HPDE6-E6E7 (cell line): ENCODE measurements at regions not wholly inside any gene's neighbourhood (a gene's known extent, or its start where the extent isn't known, plus 50 kb on each side); places are given as distances from the start of the nearest gene placed in this dataset.

Experiments used
- DNase-seq: peaks from one replicate; pipeline ENCODE4 v3.0.0; 2011; ENCODE audit warnings: missing footprints; ENCODE audit errors: extremely low spot score

DNA sequence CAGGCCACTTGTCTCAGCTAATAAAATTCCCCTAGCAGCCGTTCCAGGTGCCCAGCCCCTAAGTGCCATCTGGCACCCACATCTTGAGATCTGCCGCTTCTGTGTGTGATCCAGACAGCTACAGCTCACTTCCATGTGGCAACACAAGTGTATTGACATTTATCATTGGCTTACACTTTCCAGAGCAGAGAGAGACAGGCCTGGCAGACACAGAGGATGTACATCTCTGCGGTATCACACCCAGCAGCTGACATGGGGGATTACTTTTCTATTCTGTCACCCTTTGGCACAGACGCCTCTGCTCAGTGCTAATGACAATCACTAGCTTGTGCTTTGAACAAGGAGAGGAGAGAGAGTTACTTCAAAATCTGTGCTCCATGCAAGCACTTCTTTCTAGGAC lies 195.9 kb downstream of the KDR start:
- no peak for DNase-seq

DNA sequence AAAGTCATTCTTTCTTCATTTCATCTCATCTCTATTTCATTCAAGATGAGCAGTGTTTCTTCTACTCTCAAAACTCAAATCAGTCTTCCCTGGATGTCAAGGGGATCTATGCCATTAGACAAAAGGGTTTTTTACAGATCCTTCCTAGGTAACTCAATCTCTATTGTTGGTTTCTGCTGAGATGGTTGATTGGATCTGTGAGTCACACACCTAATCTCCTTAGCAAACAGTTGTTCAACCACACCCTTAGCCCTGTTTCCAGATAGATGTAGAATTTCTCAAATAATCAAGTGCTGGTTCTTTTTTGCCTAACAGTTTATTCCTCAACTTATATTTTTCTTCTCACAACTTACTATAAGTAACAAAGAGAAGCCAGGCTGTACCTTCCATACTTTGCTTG lies 200.5 kb downstream of the KDR start:
- no peak for DNase-seq

DNA sequence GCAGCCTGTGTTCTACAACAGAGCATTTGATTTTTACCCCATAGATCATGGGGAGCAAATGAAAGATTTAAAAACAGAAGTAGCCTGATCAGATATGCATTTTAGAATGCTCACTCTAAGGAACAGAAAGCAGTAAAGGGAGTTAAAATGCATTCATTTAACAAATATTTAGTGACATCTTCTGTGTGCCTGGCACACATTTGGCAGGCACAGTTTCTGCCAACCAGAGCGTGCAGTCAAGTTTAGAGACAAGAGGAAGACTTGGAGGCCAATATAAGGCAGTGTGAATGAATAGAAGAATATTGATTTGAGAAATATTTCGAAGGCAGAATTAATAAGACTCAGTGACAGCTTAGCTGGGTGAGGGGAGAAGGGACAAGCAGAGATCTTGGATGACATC lies 210.1 kb downstream of the KDR start:
- DNase-seq: no peak

DNA sequence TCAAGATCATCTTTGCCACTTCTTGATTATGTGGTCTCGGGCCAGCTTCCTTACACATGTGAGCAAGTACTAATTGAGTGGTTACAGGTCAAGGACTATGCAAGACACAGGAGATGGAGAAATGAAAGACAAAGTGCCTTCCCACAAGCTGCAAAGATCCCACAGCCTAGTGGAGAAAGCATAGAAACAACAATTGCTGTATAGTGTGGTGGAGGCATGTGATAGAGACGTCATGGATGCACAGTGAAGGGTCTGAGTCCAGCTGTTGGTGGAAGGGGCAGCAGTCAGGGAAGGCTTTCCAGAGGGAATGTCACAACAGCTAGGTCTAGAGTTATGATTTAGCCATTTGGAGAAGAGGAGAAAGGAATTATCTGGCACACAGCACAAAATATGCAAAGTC lies 210.6 kb downstream of the KDR start:
- DNase-seq: no peak

DNA sequence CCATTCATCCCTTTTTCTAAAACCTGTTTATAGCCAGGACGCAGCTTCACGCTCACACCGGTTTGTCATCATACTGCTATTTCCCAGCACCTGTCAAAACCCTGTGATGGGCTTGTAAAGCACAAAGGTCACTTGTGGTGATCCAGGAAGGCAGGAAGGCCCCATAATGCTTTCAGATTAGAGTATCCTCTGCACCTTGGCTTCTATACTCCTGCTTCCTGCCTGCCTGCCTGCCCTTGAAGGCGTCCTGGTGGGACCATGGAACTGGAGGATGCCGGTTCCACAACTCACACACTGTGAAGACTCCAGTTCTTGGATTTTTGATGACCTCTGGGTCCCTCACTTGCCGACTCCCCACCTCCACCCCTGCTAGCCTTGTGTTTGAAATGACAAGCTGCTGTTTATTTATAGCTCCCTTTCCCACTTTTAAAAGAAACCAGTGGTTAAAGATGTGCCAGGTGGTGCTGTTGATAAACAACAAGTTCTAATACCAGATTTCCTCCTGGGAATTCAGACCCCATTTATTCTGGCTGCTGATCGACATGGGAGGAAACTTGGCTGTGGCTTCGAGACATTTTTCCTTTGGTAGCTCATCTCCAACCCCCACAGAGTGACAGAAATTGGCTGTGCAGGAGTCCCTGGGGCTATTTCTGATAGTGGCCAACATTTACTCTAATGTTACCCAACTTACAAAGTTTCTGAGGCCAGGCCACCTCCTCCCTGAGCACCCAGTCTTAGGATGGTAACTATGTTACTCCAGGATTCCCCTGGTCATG lies 211.5 kb downstream of the KDR start:
- no peak for DNase-seq

DNA sequence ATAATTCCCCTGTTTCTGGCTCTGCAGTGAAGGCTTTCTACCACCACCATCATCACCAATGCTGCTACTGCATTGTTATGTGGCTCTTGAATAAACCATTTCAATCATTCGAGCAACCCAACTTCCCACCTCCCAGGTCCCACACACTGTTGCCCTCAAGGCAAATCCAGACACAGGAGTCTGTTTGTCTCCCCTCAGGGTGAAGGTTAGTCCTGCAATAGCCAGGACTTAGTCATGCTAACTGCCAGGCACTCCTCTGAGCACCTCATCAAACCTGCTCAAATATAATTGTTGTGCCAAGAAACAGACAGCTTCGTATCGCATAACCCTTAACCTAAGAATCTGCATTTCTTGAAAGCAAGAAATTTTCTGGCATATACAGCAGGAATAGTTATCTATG lies 213.2 kb downstream of the KDR start:
- DNase-seq: no peak

DNA sequence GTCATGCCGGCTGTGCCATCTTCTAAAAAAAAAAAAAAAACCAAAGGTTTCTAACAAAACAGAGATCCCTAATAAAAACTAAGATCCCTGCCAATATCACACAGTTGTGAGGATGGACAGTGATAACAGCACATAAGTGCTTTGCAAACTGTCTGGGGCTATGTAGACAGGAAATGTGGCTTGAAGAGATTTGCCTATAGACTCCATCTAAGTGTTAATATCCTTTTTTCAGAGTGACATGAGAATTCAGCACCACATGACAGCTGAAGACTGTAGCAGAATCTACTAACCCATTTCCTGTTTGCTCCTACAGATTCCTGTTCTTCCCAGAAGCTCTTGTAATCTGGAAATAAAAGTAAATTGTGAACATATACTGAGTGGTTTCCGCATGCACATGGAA lies 215.4 kb downstream of the KDR start:
- no peak for DNase-seq

DNA sequence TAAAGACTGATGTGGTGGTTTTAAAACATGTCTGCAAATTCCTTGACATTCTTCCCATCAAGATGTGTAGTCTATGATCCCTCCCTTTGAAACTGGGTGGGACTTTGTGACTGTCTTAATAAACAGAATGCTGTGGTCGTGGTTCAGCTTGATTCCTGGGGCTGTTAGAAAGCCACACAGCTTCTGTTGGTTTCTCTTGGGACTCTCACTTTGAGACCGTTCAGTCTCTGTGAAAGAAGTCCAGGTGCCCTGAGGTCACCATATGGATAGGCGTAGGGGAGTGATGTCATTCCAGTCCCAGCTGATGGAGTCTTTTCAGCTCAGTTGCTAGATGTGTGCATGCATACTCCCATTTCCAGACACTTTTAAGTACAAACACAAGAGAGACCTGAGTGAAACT lies 216.6 kb downstream of the KDR start:
- DNase-seq: no peak

DNA sequence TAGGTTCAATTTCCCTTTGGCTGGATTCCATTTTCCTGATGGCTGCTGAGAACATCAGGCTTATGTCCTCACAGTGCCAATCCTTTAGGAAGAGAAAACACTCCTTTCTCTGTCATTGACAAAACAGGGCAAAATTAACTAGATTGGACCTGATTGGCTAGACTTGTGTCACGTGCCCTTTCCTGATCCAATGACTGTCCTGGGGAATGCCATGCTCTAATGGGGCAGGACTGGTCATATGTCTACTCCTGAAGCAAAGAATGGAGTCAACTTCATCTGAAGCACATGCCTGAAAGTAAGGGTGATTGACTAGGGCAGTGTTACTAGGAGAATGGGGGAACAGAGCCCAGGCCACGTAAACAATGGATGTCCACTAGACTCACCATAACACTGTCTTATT lies 220.4 kb downstream of the KDR start:
- no peak for DNase-seq

DNA sequence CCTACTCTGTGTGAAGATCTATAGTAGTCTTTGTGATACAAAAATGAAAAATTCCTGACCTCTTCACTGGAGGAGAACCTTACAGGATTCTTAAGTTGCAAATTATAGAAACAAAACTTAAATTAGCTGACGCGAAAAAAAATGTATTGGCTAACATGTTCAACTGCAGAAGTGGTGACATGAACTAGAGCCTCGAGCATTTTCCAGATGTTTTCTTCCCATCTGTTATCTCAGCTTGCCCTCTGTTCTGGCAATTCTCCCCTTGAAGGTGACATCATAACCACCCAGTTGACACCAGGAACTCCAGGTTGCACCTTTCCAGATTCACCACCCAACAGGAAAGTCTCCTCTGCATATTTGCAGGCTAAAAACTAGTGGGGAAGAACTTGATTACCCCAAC lies 222.4 kb downstream of the KDR start:
- DNase-seq: no peak

DNA sequence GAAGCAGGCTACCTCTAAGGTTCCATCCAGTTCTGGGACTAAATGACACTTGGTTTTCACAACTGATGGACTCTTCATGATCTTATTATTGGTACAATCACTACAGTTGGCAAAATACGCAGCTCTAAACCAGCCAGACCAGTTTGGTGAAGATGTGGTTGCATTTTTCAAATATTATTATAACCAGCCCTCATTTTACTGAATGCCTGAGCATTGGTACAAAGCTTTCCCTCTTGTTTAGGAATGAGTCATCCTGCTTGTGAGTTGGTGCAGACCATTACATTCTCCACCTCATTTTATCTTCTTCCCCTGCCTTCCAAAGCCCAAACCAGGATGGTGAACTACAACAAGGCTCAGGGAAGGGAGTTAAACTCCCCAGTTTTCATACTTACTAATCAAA lies 223.1 kb downstream of the KDR start:
- DNase-seq: peak; percentile 32

DNA sequence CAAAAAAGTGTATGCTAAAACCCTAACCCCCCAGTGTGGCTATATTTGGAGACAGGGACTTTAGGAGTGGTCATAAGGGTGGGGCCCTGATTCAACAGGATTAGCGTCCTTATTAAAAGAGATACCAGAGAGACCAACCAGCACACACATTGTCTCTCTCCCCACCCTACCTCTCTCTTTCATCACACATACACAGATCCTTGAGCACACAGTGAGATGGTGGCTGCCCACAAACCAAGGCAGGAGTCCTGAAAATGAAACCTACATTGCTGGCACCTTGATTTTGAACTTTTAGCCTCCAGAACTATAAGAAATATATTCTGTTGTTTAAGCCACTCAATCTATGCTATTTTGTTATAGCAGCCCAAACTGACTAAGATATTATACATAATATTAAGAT lies 224.2 kb downstream of the KDR start:
- no peak for DNase-seq

DNA sequence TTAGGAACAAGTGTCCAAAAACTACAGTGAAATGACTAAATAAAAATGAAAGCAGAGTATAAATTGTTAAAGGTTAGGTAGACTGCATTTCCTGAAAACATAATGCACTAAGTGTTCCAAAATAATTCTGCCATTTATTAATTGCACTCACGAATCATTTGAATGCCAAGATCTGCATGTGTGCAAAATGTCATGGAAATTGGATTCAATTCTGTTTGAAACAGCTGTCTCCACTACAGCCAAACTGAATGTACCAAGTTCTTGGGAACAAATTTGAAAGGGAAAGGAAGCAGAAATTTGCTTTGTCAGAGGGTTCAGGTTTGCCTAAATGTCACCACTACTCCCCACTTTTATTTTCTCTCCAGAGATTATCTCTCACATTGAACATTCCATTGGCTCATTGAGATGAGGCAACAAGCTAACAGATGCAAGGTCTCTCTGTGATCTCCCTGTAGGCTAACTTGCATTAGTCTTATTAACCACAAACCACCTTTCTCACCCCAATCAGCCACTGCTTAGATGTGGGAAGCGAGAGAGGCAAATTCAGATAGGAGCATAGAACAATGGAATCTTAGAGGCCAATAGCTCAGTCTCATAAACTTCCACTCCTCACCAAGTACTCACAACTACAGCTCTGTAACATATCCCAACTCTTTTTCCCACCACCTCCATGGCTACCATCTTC lies 226.6 kb downstream of the KDR start:
- no peak for DNase-seq

DNA sequence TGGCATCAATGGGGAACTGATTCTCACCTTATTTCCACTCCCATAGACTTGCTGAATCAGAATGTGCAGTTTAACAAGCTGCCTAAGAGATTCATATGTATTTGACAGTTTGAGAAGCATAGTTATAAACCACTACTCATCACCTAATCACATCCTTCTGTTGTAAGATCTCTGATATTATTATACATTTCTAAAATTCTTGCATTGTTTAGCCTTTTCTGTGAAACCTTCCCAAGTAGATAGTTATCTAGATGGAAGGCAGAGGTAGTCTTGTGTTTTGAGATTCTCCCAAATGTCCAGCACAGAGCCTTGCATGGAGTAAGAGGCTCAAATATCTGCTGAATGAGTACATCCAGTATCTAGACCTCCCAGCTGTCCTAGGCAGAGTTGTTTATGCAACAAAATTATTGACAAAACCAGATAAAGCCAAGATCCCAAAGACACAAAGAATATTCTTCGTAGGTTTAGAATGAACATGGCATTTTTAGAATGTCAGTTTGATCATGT lies 227.3 kb downstream of the KDR start:
- DNase-seq: no peak

DNA sequence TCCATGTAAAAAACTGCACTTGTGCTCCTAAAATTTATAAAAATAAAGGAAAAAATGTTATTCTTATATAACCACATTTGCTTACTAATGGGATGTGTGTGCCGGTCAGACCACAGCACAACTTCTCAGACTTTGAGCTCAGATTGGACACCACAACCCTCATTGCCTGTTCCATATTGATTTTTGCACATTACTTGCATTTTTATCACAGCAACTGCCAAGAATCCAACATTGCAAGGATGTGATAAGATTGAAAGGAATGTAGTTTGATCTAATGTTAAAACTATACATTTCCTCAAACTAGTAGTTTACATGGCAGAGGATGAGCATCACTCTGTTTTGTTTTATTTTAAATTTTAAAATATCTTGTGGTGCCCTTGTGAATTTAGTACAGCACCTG lies 227.8 kb downstream of the KDR start:
- no peak for DNase-seq

DNA sequence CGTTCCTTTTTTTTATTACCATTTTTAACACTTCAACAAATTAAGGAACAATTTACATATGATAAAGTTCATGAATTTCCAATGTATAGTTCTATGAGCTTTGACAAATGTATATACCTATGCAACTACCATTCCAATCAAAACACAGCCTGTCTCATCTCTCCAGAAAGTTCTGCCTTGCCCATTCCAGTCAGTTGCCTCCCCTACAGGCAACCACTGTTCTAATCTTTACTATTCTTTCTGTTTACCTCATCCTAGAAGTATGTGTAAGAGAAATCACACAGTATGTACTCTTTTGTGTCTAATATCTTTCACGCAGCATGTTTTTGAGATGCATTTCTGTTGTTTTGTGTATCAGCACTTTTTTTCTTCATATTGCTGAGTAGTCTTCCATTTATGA lies 224.9 kb downstream of the KIT start:
- no peak for DNase-seq

DNA sequence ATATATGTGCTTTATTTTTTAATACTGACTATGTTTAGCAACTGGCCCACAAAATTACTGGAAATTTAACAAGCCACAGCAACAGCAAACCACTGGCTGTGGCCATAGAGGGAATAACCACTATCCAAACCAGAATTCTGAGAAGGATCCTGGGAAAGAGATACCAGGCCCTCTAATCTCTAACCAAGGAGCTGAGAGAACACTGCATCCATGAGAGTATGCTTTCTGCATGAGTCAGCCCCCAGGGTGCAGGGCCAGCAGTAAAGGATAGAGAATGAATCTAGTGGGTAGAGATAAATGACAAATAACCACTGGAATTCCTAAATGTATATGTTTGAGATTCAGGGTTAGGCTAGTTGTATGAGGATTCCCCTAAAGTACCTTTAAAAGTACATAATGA lies 221.8 kb downstream of the KIT start:
- DNase-seq: no peak

DNA sequence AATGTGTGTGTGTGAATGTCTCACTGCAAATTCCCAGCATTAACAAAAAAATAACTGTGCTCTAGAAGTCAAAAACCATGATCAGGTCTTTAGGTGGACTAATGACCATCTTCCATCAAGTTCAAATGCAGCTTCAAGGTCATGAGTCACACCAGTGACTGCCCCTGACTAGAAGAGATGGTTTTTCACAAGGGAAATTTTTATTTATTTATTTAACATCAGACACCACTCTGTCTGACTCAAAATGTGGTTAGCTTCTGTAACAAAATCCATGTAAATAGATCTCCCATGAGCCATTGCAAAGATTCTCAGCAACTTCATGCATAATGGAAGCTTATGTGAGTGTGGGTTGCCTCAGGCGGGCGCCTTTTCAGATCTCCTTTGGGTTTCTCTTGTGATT lies 219.2 kb downstream of the KIT start:
- no peak for DNase-seq

DNA sequence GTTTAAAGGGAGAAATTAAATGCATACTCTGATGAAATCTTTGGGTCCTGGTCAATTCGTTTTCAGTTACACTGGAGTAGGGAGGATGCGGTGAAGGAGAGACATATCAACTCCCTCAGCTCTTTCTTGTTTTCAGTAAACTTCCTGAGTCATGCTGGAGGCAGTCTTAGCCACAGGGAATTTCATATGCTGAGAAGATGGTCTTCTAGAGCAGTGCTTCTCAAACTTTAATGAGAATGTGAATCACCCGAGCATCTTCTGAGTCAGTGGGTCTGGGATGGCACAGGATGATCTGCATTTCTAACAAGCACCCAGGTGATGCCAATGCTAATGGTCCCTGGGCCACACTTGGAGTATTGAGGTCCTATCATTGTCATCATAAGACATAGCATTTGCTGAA lies 214.5 kb downstream of the KIT start:
- DNase-seq: no peak

DNA sequence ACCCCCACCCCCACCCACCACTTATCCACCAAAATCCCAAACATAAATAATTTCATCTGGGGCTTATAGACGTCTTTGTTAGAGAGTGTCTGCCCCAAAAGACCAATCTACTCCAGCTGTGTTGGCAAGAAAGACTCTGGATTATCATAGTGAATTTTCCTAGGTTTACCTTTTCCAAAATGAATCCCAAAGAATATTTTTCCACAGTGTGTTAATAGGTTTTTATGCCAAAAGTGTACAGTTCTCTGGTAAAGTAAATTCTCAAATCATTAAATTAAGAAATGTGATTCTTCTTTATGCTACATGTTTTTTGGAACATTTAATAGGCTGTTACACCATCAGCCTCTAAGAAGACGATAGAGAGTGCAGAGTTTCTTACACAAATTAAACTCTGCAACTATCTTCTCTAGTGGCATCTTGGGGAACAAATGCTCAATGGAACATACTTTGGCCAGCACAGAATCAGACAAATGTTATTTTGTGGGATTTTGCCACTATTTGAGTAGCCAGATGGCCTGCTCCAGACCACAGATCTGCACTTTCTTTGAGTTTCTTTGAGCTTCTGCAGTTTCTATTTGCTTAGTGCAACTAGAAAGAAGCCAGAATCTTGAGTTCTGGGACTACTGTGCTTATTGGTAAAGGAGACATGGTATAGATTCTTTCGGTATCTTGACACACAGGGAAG lies 206.0 kb downstream of the KIT start:
- no peak for DNase-seq

DNA sequence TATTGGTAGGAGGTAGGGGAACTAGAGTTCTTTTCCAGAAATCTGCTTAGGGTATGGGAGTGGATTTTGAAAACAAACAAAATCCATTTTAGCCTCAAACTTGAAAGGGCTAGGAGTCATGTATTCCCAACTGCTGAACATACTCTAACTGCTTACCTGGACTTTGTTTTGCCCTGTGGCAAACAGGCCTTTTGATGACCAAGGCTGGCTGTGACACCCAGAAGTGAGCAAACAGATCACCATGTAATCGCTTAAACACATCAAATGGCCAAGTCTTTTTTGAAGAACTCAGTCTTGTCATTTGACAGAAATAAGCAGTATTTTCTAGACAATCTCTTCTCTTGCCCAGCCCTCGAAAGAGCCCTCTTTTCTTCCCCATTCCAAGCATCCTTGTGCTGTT lies 203.4 kb downstream of the KIT start:
- DNase-seq: no peak

DNA sequence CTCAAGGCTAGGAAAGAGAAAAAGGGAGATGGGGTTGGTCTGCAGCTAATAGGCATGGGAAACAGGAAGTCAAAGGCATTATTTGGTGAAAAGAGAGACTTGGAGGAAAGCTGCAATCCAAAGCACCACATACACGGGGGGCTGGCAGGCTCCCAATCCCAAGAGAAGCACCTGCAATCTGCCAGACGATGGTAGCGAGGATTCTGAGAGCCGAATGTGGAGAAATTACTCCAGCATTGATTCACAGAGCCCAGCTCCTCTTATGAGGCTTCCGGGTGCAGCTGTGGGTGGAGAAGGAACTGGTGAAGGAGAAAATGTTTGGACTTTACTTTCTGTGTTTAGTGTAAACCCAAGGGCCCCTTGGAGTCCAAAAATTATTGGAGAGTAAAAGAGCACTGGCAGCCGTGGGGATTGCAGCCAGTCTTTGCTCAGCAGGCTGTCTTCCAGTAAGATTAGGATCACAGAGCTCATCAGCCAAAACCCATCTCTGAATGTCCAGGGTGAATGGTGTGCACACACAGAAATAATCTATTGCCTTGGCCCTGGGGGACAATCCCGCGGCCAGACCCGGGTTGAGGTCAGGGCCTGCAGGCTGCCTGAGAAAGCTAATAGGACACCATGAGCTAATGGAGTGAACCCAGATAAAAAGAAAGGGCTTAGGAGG lies 197.6 kb downstream of the KIT start:
- no peak for DNase-seq
